ENCODE measurements at regions not wholly inside any gene's neighbourhood (a gene's known extent, or its start where the extent isn't known, plus 50 kb on each side); places are given as distances from the start of the nearest gene placed in this dataset.

- DNase-seq: no peak
- TF ChIP-seq CTCF (IDR thresholded peaks at IDR 0.05; ENCODE audit: borderline replicate concordance): no peak
- no peaks in the 10 kb centered on the region for H3K4me1 ChIP-seq
- no peak overlapping the region for H3K4me3 ChIP-seq
- no peaks in the 10 kb centered on the region for H3K36me3 ChIP-seq
- no peaks in the 10 kb centered on the region for H3K27me3 ChIP-seq (ENCODE audit: low read depth)
- intact Hi-C loops (cut with micrococcal nuclease): no loop called here
- H3K9me3 ChIP-seq (replicated peaks): no peaks in the 10 kb centered on the region
- H3K27ac ChIP-seq (replicated peaks): no peak overlapping the region
Measured at GRCh38 chrX:106437407-106437806, 174.4 kb upstream of the RADX start.

- no peak overlapping the region for H3K27ac ChIP-seq (replicated peaks)
- no peak overlapping the region for H3K4me3 ChIP-seq
- no peak for TF ChIP-seq CTCF (IDR thresholded peaks at IDR 0.05; ENCODE audit: borderline replicate concordance)
- no peak for DNase-seq
- no peaks in the 10 kb centered on the region for H3K27me3 ChIP-seq (ENCODE audit: low read depth)
- intact Hi-C loops (cut with micrococcal nuclease): no loop called here
- H3K36me3 ChIP-seq: no peaks in the 10 kb centered on the region
- H3K9me3 ChIP-seq (replicated peaks): no peaks in the 10 kb centered on the region
- no peaks in the 10 kb centered on the region for H3K4me1 ChIP-seq
Measured at GRCh38 chrX:106450405-106450804, 161.4 kb upstream of the RADX start.

GRCh38 chrX:106451933-106452332 is 159.8 kb upstream of the RADX start:
- intact Hi-C loops (cut with micrococcal nuclease): no loop called here
- TF ChIP-seq CTCF (IDR thresholded peaks at IDR 0.05; ENCODE audit: borderline replicate concordance): no peak
- Histone ChIP-seq H3K9me3 (replicated peaks) (no peaks in the 10 kb centered on the region), H3K4me3 (no peak overlapping the region), H3K27ac (replicated peaks) (no peak overlapping the region), H3K27me3 (ENCODE audit: low read depth) (no peaks in the 10 kb centered on the region), H3K36me3 (no peaks in the 10 kb centered on the region), H3K4me1 (no peaks in the 10 kb centered on the region)
- no peak for DNase-seq

- Histone ChIP-seq H3K27me3 (ENCODE audit: low read depth) (no peaks in the 10 kb centered on the region), H3K27ac (replicated peaks) (no peak overlapping the region), H3K36me3 (no peaks in the 10 kb centered on the region), H3K4me3 (no peak overlapping the region), H3K9me3 (replicated peaks) (no peaks in the 10 kb centered on the region), H3K4me1 (no peaks in the 10 kb centered on the region)
- intact Hi-C loops (cut with micrococcal nuclease): no loop called here
- DNase-seq: no peak
- TF ChIP-seq CTCF (IDR thresholded peaks at IDR 0.05; ENCODE audit: borderline replicate concordance): no peak
Measured at GRCh38 chrX:106454991-106455390, 156.8 kb upstream of the RADX start.

- Histone ChIP-seq H3K27me3 (ENCODE audit: low read depth) (no peaks in the 10 kb centered on the region), H3K4me3 (no peak overlapping the region), H3K9me3 (replicated peaks) (no peaks in the 10 kb centered on the region), H3K36me3 (no peaks in the 10 kb centered on the region), H3K27ac (replicated peaks) (no peak overlapping the region), H3K4me1 (no peaks in the 10 kb centered on the region)
- TF ChIP-seq CTCF (IDR thresholded peaks at IDR 0.05; ENCODE audit: borderline replicate concordance): no peak
- intact Hi-C loops (cut with micrococcal nuclease): no loop called here
- DNase-seq: no peak
Measured at GRCh38 chrX:106457802-106458201, 154.0 kb upstream of the RADX start.

GRCh38 chrX:106467422-106467821 is 144.4 kb upstream of the RADX start:
- H3K4me3 ChIP-seq: no peak overlapping the region
- H3K27me3 ChIP-seq (ENCODE audit: low read depth): no peaks in the 10 kb centered on the region
- no peak overlapping the region for H3K27ac ChIP-seq (replicated peaks)
- intact Hi-C loops (cut with micrococcal nuclease): no loop called here
- DNase-seq: no peak
- no peaks in the 10 kb centered on the region for H3K9me3 ChIP-seq (replicated peaks)
- no peak for TF ChIP-seq CTCF (IDR thresholded peaks at IDR 0.05; ENCODE audit: borderline replicate concordance)
- H3K36me3 ChIP-seq: no peaks in the 10 kb centered on the region
- no peaks in the 10 kb centered on the region for H3K4me1 ChIP-seq

Measured in left ventricle myocardium inferior (tissue), 1 donor.